Brain microvascular endothelial cell (primary cell): ENCODE measurements at regions not wholly inside any gene's neighbourhood (a gene's known extent, or its start where the extent isn't known, plus 50 kb on each side); places are given as distances from the start of the nearest gene placed in this dataset.

Source experiments
- DNase-seq: peaks from one replicate; pipeline ENCODE4 v3.0.0-alpha.2; 2020
- H3K27ac ChIP-seq: fragments of 250-450 bp; sonication (Bioruptor Pico); 2 replicates; pipeline ENCODE4 v1.5.1; 2020; ENCODE audit warnings: mild to moderate bottlenecking, moderate library complexity
- H3K27me3 ChIP-seq: fragments of 250-450 bp; sonication (Bioruptor Pico); replicated peaks from 2 replicates; pipeline ENCODE4 v1.5.1; 2020; ENCODE audit warnings: mild to moderate bottlenecking
- H3K36me3 ChIP-seq: fragments of 250-450 bp; sonication (Bioruptor Pico); replicated peaks from 2 replicates; pipeline ENCODE4 v1.5.1; 2020; ENCODE audit warnings: mild to moderate bottlenecking
- H3K4me3 ChIP-seq: 2 replicates; pipeline ENCODE4 v1.5.1; 2011; ENCODE audit warnings: low read depth, mild to moderate bottlenecking, control low read depth, low read length, moderate library complexity
- in situ Hi-C: cut with HindIII; loops from 2 replicates; pipeline ENCODE4 v1.10.0; 2017; ENCODE audit warnings: low sequenced_read_pairs, low pct_ligation_motif_present
- TF ChIP-seq, protein P1 (sequence below): IDR thresholded peaks from 2 replicates; pipeline ENCODE4 v1.5.1; 2011; ENCODE audit warnings: low read depth, mild to moderate bottlenecking, moderate library complexity, low read length, control low read depth, inconsistent platforms; ENCODE audit errors: missing control alignments

DNA sequence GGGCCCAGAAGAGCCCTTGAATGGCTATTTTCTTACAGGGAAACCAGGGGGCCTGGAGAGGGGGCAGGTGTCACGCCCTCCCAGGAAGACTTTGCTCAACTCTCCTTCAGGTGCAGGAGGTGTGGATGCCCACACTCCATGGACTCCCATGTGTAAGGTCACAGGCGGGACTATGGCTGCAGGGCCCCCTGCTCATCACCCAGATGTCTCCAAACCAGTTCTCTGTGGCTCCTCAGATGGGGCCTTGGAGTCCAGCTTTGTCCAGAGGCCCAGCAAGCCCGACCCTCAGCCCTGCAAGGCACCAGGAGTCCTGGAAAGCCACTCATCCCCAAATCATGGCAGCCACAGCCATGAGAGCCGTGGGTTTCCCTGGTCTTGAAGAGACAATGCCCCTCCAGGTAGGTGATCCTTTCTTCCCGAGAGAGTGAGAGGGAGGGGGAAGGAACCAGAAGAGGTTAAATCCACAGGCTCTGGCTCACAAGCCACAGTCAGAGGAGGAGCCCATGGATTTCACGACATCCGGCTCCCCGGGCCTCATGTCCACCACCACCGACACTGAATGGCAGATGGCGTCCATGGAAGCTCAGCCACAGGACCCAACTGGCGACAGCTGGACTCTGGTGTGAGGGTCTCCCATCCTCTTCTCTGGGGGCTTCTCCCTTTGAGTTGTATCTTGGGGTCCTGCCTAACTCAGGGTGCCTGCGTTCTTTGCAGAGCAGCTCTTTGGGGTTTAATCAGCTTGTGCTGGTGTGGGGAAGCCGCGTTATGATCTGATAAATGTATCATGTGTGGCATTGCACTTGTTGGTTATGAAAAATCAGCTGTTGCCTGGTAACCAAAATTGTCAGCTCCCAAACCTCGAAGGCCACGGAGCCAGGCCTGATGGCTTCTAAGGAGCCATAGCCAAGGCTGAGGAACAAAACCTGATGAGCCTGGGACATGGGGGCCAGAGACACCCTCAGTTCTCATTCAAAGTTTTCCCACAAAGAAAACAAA, 620.4 kb downstream of the BRD1 start:
- in situ Hi-C loops: no loop called here
- H3K27me3 ChIP-seq: no peaks in the 10 kb centered on the region

DNA sequence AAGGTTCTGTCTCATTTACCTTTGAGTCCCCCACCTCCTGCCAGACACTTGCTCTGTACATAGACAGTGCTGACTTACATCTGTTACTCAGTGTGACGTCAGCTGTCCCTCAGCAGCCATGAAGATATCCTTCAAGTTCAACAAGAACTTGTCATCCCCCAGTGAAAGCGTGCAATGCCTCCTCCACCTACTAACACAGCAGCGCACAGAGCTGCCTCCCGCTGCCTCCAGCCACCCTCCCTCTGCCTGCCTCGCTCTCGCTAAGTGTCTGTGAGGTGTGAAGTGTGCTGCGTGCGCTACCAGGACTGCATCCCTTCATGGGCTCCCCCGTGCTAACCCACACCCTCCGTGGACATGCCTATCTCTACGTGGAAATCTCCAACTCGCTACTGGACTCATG, 621.4 kb downstream of the BRD1 start:
- no peaks in the 10 kb centered on the region for H3K36me3 ChIP-seq
- H3K27me3 ChIP-seq: no peaks in the 10 kb centered on the region
- TF ChIP-seq, protein P1, sequence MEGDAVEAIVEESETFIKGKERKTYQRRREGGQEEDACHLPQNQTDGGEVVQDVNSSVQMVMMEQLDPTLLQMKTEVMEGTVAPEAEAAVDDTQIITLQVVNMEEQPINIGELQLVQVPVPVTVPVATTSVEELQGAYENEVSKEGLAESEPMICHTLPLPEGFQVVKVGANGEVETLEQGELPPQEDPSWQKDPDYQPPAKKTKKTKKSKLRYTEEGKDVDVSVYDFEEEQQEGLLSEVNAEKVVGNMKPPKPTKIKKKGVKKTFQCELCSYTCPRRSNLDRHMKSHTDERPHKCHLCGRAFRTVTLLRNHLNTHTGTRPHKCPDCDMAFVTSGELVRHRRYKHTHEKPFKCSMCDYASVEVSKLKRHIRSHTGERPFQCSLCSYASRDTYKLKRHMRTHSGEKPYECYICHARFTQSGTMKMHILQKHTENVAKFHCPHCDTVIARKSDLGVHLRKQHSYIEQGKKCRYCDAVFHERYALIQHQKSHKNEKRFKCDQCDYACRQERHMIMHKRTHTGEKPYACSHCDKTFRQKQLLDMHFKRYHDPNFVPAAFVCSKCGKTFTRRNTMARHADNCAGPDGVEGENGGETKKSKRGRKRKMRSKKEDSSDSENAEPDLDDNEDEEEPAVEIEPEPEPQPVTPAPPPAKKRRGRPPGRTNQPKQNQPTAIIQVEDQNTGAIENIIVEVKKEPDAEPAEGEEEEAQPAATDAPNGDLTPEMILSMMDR: no peak
- no peak overlapping the region for H3K4me3 ChIP-seq
- in situ Hi-C loops: no loop called here
- DNase-seq: no peak
- H3K27ac ChIP-seq: no peak overlapping the region

More for the DNA sequence above, 620.4 kb downstream of the BRD1 start:
- TF ChIP-seq, protein P1: no peak
- Histone ChIP-seq H3K36me3 (no peaks in the 10 kb centered on the region), H3K4me3 (no peak overlapping the region), H3K27ac (no peak overlapping the region)
- DNase-seq: no peak

DNA sequence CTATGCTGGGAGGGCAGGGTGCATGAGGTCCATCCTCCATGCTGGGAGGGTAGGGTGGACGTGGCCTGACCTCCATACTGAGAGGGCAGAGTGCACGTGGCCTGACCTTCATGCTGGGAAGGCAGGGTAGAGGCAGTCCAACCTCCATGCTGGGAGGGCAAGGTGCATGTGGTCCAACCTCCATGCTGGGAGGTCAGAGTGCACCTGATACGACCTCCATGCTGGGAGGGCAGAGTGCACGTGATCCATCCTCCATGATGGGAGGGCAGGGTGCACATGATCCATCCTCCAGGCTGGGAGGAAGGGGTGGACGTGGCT, 622.2 kb downstream of the BRD1 start:
- DNase-seq: no peak
- no peaks in the 10 kb centered on the region for H3K36me3 ChIP-seq
- in situ Hi-C loops: no loop called here
- TF ChIP-seq, protein P1: no peak
- no peak overlapping the region for H3K27ac ChIP-seq
- H3K4me3 ChIP-seq: no peak overlapping the region
- no peaks in the 10 kb centered on the region for H3K27me3 ChIP-seq

DNA sequence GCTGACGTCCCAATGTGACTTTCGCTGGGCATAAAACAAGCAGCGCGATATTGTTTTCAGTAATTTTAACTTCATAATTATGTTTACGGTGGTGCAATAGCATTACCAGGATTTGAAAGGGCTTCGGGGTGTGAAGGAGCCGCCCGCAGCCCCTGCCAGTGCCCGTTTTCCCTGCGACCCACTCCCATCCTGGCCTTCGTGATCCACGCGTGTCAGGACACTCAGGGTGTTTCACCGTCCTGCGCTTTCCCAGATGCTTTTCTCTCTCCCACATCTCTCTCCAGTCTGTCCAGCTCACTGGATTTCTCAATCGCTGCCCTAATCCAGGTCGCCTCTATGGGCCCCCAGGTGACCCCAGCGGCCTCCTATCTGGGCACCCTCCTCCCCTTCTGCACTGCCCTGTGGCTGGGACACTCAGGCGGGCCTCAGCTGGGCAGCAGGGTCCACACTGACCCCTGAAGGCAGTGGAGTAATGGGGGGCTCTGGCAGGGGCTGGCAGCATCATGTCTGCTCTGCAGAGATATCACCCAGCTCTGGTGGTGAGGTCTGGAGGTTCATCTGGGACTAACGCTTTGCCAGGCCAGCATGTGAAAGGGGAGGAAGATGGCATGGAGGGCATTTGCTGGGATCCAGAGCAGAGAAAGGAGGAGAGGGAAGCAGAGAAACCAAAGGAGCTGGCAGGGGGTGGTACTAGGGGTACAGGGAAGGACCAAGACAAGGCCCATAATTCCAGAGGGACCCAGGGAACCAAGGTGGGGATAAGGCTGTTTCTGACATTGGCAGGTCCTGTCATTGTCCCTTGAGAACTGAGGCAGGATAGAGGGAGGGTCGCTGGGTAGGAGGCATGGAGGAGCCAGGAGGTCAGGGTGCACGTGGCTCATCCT, 622.8 kb downstream of the BRD1 start:
- in situ Hi-C loops: no loop called here
- H3K4me3 ChIP-seq: no peak overlapping the region
- H3K27me3 ChIP-seq: no peaks in the 10 kb centered on the region
- H3K36me3 ChIP-seq: no peaks in the 10 kb centered on the region
- no peak for DNase-seq
- TF ChIP-seq, protein P1: no peak
- H3K27ac ChIP-seq: no peak overlapping the region

DNA sequence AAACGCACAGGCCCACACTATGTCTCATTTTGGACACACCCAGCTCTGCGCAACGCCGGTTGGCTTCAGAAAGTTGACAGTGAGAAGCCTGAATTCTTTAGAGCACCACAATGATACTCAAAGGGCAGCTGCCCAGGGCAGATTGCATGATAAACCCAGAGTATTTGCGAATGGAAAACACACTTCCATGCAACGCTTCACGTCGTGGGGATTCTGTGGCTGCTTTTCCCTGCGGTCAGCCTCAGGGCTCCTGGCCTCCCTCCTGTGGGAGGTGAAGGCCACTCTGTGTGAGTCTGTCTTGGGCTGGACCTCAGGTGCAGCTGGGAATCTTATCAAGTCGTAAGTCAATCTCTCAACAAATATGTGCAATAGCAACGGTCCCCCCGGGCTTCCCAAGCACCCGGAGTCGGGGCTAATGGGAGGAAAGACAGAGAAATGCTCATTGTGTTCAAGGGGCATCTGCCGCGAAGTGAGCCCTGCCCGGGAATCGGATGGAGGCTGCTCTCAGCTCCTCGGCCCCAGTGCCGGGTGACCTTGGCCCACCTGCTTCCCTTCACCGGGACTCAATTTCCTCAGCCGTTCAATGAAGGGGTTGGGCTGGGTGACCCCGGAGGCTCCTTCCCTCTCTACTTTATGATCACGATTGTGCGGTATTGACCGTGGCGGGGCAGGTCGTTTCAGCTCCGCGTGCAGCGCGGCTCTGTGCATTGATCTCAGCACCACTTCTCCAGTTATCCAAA, 623.6 kb downstream of the BRD1 start:
- no peaks in the 10 kb centered on the region for H3K27me3 ChIP-seq
- H3K36me3 ChIP-seq: no peaks in the 10 kb centered on the region
- no peak for DNase-seq
- H3K27ac ChIP-seq: no peak overlapping the region
- no peak overlapping the region for H3K4me3 ChIP-seq
- TF ChIP-seq, protein P1: no peak
- in situ Hi-C loops: no loop called here
